ENCODE measurements at regions not wholly inside any gene's neighbourhood (a gene's known extent, or its start where the extent isn't known, plus 50 kb on each side); places are given as distances from the start of the nearest gene placed in this dataset.

- Histone ChIP-seq H3K36me3 (ENCODE audit: insufficient read depth, low read length) (no peaks in the 10 kb centered on the region), H2AFZ (ENCODE audit: low read length) (no peak overlapping the region), H3K27me3 (ENCODE audit: insufficient read depth, low read length) (no peaks in the 10 kb centered on the region), H3K4me3 (ENCODE audit: low read depth, low read length, poor library complexity, severe bottlenecking) (no peak overlapping the region), H3K9me2 (ENCODE audit: low read depth, low read length) (no peaks in the 10 kb centered on the region), H3K9ac (ENCODE audit: low read length) (no peak overlapping the region), H3K4me2 (ENCODE audit: low read length) (no peak overlapping the region), H4K20me1 (ENCODE audit: insufficient read depth, low read length) (no peaks in the 10 kb centered on the region), H3K9me3 (ENCODE audit: low read length) (no peaks in the 10 kb centered on the region), H3K27ac (ENCODE audit: low read depth, low read length, poor library complexity, severe bottlenecking) (no peak overlapping the region), H3F3A (ENCODE audit: insufficient read depth, low read length) (no peaks in the 10 kb centered on the region), H3K4me1 (ENCODE audit: insufficient read depth, low read length, severe bottlenecking) (no peaks in the 10 kb centered on the region), H3K79me2 (ENCODE audit: insufficient read depth, low read length) (no peaks in the 10 kb centered on the region)
- TF ChIP-seq CTCF (IDR thresholded peaks at IDR 0.05; ENCODE audit: low read length) (no peak), EZH2 (IDR thresholded peaks at IDR 0.05; ENCODE audit: borderline replicate concordance, low read length) (no peak)
Observed at GRCh38 chr1:115577513-115577912, 64.3 kb upstream of the VANGL1 start.

GRCh38 chr1:115575661-115576060 lies 66.1 kb upstream of the VANGL1 start:
- Histone ChIP-seq H3K4me2 (ENCODE audit: low read length) (no peak overlapping the region), H3K9me2 (ENCODE audit: low read depth, low read length) (no peaks in the 10 kb centered on the region), H3F3A (ENCODE audit: insufficient read depth, low read length) (no peaks in the 10 kb centered on the region), H3K27me3 (ENCODE audit: insufficient read depth, low read length) (no peaks in the 10 kb centered on the region), H2AFZ (ENCODE audit: low read length) (no peak overlapping the region), H4K20me1 (ENCODE audit: insufficient read depth, low read length) (no peaks in the 10 kb centered on the region), H3K27ac (ENCODE audit: low read depth, low read length, poor library complexity, severe bottlenecking) (no peak overlapping the region), H3K9me3 (ENCODE audit: low read length) (no peaks in the 10 kb centered on the region), H3K4me3 (ENCODE audit: low read depth, low read length, poor library complexity, severe bottlenecking) (no peak overlapping the region), H3K79me2 (ENCODE audit: insufficient read depth, low read length) (no peaks in the 10 kb centered on the region), H3K4me1 (ENCODE audit: insufficient read depth, low read length, severe bottlenecking) (no peaks in the 10 kb centered on the region), H3K9ac (ENCODE audit: low read length) (no peak overlapping the region), H3K36me3 (ENCODE audit: insufficient read depth, low read length) (no peaks in the 10 kb centered on the region)
- TF ChIP-seq CTCF (IDR thresholded peaks at IDR 0.05; ENCODE audit: low read length) = no peak
- no peak for TF ChIP-seq EZH2 (IDR thresholded peaks at IDR 0.05; ENCODE audit: borderline replicate concordance, low read length)

GRCh38 chr1:115572710-115573109 lies 69.1 kb upstream of the VANGL1 start:
- Histone ChIP-seq H3K27ac (ENCODE audit: low read depth, low read length, poor library complexity, severe bottlenecking) (no peak overlapping the region), H3K9me3 (ENCODE audit: low read length) (no peaks in the 10 kb centered on the region), H3K79me2 (ENCODE audit: insufficient read depth, low read length) (no peaks in the 10 kb centered on the region), H3K36me3 (ENCODE audit: insufficient read depth, low read length) (no peaks in the 10 kb centered on the region), H3K9me2 (ENCODE audit: low read depth, low read length) (no peaks in the 10 kb centered on the region), H3K27me3 (ENCODE audit: insufficient read depth, low read length) (no peaks in the 10 kb centered on the region), H3K4me1 (ENCODE audit: insufficient read depth, low read length, severe bottlenecking) (no peaks in the 10 kb centered on the region), H4K20me1 (ENCODE audit: insufficient read depth, low read length) (no peaks in the 10 kb centered on the region), H3K4me3 (ENCODE audit: low read depth, low read length, poor library complexity, severe bottlenecking) (no peak overlapping the region), H3F3A (ENCODE audit: insufficient read depth, low read length) (no peaks in the 10 kb centered on the region), H2AFZ (ENCODE audit: low read length) (no peak overlapping the region), H3K4me2 (ENCODE audit: low read length) (no peak overlapping the region), H3K9ac (ENCODE audit: low read length) (no peak overlapping the region)
- TF ChIP-seq EZH2 (IDR thresholded peaks at IDR 0.05; ENCODE audit: borderline replicate concordance, low read length) (no peak), CTCF (IDR thresholded peaks at IDR 0.05; ENCODE audit: low read length) (no peak)

Data from OCI-LY1 (cell line).